HG02943 (cell line): ENCODE measurements at regions not wholly inside any gene's neighbourhood (a gene's known extent, or its start where the extent isn't known, plus 50 kb on each side); places are given as distances from the start of the nearest gene placed in this dataset.

Experiments
- ATAC-seq: cut with Tn5 transposase; IDR thresholded peaks from one replicate; pipeline ENCODE4 v1.9.1; 2021; ENCODE audit warnings: mild to moderate bottlenecking, low read depth, moderate library complexity; ENCODE audit not compliant: unreplicated experiment

DNA sequence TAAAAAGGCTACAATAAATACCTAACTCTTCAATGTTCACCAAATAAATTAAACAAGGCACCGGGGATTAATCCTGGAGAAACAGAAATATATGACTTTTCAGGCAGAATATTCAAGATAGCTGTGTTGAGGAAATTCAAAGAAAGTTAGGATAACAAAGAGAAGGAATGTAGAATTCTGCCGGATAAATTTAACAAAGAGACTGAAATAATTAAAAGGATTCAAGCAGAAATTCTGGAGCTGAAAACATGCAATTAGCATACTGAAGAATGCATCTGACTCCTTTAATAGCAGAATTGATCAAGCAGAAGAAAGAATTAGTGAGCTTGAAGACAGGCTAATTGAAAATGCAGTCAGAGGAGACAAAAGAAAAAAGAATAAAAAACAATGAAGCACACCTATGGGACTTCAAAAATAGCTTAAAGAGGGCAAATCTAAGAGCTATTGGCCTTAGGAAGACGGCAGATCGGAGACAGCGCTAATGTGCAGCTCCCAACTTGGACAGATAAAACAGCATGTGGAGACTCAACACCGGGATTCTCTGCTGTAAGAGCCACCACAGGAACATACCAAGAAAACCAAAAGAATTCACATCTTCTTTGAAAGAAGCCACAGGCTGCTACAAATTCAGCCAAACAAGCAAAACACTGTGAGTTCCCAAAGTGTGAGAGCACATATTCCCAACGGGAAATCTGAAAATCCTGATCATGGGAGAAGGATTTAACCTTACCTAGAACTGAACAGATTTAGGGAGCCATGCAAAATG is 1290.9 kb downstream of the PCDH18 start:
- no peak for ATAC-seq

DNA sequence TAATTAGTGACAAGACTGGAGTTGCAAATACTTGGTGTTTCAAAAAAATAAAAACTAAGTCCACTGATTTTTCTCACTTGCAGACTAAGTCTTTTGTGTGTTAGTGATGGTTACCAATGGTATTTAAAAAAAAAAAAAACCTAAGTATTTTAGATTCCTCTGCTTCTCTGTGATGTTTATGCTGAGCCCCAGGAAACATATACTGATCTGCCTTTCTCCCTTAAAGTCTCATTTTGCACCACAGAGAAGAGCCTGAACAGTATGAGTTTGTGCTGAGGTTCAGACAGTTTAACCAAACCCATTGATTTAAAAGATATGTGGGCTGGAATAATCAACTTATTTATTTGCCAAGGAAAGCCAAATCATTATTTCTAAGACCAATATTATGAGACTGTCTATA is 1305.0 kb downstream of the PCDH18 start:
- no peak for ATAC-seq

DNA sequence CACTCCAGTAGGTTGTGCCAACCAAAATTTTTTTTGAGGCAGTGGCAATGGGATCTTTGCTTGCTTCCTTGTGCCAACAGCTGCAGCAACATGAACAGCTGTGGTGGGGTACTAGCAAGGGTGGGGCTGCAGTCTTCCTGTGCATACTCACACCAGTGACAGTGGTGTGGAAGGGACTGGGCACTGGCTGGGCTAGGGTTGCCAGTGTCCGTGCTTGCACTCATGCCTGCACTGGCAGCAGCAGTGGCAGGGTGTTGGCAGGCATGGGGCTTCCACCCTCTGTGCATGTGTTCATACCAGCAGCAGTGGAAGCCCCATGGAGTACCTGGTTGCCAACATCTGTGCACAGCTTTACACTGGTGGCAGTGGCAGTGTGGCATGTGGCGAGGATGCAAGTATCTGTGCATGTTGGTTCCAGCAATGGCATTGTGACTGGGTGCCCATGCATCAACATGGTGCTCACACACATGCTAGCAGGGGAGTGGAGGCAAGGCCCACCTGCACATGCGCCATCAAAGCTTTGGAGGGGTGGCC is 1312.6 kb downstream of the PCDH18 start:
- ATAC-seq = no peak

DNA sequence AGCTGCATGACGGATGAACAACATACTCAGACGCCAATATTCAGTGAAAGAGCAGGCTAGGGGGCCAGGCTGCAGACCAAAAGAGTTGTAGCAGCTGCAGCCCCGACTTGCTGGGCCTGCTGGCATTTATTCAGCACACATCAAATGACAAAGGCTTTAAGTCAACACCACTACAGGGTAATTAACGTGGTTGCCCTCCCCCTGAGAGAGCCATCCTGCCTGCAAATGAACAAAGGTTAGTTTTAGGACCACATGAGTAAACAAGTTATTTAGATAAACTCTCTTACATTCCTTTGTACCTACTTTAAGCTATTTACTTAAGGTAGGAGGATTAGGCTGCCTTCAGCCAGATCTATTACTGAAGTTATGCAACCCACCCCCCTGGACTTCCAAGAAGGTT is 1329.1 kb downstream of the PCDH18 start:
- no peak for ATAC-seq

DNA sequence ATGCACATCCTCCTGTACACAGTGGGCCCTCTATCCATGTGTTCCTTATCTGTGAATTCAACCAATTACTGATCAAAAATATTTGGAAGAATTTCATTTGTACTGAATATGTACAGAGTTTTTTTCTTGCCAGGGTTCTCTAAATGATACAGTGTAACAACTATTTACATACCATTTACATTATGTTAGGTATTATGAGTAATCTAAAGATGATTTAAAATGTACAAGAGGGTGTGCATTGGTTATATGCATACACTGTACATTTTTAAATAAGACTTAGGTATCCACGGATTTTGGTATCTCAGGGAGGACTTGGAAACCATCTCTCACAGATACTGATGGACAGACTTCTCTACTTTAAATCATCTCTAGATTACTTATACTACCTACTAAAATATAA is 1333.9 kb downstream of the PCDH18 start:
- no peak for ATAC-seq

DNA sequence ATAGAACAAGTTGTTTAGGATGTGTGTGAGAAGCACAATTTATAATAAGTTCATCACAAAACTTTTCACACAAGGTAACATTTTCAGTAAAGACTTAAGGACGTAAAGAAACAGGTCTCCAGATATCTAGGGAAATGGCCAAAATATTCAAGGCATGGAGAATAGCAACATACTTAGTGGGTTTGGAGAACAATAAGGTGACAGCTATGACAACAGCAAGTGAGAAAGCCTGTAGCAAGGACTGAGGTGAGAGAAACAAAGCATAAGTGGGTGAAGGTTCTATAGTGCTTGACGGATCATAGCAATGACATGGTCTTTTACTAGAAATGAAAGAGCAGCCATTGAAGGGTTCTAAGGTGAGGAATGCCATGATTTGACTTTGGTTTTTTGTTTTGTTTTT is 1337.3 kb downstream of the PCDH18 start:
- ATAC-seq = no peak

DNA sequence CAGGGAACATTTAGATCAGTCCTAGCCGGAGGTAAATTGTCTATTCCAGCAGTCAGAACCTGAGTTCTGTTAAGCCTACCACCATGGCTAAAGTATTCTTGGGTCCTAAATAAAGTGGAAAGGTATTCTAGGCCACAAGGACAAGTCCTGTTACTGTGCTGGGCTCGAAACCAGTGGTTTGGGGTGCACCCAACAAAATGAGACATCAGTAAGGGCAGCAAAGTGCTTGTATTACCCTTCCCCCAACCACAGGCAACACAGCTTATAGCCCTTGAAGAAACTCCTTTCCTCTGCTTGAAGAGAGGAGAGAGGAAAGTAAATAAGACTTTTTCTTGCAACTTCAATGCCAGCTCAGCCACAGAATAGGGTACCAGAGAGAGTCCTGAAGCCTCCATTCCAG is 1345.6 kb downstream of the PCDH18 start:
- ATAC-seq = no peak

DNA sequence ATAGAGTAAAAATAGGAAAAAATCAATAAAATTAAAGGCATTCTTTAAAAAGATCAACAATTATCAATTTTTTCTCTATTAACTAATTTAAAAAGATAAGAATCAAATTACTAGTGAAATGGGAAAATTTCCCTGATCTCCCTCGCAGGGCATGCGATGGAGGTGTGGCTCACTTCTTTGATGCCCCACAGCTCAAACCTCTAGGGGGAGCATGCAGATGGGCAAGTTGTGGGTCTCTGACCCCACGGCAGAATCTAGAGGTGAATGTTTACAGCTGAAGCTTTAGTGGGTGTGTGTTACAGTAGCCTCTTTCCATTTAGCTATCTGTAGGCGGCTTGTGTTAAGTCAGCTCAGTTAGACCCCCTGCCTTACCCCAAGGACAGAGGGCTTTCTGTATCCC is 1348.8 kb downstream of the PCDH18 start:
- no peak for ATAC-seq

DNA sequence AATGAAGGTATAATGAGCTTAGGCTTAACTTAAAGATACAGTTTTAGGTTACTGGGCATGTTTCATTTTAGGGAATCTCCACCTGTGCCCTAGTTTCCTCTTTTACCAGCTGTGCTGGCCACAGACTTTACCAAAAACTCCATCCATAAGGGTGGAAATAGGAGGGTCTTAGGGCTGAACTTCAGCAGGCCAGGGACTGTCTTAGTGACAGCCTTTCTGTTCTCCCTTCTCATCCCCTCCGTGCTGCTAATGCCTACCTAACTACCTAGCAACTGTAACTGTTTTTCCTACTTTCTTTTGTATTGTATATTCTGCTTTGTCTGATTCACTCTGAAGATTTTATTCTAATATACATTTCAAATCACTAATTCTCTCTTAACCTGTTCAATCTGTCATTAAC is 1375.3 kb downstream of the PCDH18 start:
- ATAC-seq = no peak

DNA sequence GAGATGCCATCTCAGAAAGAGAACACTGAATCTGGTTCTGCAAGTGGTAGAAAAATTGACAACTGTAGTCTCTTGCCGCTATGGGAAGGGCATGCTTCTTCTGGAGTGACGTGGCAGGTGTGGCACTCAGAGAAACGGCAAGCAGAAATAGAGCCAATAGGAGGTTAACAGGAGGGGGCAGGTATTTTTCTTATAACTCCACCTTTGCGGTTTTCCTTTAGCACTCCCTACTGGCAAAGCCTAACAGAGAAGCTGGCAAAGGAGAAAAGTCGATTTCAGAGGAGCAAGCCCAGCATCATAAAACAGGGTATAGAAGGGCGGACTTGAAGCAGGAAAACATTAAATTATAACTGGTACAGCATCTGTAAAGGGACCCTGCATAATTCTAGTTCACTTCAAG is 1382.2 kb downstream of the PCDH18 start:
- ATAC-seq = no peak

DNA sequence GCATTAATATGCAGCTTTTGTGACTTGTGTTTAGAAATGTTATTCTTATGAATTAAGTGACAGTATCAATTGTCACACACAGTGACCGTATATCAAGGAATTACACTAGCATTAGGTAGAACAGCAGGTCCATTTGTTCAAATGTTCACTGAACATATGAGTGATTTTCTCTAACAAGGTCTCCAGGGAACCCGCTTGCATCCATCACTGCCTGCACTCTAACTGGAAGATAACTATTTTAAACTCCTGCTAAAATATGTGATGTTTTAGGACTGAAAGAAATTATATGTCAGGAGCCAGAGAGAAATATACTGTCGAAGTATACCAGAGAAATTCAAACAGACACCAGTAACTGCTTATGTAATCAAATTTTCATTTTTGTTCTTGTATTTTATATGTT is 1395.7 kb downstream of the PCDH18 start:
- ATAC-seq = no peak

DNA sequence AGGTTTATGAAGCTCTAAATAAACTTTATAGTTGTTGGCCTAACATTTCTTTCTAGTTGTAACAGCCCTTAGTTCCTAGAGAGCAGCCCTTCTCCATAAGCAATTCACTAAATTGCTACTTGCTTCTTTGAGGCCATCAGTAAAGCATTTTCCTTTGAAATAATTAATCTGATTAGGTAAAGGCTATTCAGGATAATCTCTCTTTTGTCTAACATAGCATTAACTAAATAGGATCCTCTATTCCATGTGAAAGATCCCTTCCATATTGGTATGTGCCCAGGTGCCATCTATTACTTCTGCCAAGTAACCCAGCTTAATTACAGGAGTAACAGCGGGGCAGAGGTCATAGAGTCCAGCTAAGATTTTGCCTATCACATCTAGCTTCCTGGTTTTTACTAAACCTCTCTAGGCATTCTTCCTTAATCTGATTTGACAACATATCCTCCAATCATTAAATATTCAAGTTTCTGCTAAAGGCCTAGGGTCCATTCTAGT is 1408.0 kb downstream of the PCDH18 start:
- ATAC-seq = no peak

DNA sequence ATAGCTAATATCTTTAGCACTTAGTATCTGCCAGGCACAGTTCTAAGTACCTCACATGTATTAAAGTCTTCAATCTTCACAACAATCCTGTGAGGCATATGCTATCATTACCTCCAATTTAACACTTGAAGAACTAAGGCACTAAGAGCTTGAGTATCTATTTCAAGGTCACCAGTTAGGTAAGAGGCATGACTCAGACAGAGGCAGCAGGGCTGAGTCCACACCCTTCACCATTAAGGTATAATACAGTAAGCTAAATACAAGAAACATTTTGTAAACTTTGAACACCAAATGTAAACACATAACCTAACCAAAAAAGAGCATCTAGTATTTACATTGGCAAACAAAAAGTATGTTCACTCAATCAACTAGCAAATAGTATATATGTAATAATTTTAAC is 1410.9 kb downstream of the PCDH18 start:
- no peak for ATAC-seq

DNA sequence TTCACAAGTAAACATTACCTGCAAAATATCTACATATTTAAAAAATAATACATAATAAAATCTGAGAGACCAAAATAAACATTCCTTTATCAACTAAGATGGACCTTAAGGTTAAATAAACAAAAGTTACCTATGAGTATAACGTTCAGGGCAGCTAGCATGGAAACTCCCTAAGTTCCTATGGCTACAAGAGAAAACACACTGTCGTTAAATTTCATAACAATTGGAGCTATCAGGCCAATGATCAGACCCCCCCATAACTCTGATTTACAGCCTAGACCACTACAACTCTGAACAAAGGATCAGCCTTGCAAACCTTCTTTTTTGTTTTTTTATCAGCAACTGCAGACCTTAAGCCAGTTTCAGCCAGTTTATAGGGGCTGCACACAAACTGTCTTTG is 1418.4 kb downstream of the PCDH18 start:
- ATAC-seq = no peak

DNA sequence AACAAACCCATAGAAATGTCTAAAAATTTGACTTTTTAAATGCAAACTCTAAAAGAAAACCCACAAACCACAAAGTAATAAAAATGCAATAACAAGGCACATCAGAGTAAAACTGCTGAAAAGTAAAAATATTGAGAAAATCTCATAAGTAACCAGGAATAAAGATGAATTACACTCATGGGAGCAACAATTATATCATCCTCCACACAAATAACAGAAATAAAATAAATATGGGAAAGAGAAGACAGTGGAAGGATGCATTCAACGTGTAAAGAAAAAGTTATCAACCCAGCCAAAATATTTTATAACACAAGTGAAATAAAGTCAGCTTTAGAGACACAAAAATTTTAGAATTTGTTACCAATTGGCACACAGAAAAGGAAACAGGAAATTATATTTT is 1420.2 kb downstream of the PCDH18 start:
- no peak for ATAC-seq

DNA sequence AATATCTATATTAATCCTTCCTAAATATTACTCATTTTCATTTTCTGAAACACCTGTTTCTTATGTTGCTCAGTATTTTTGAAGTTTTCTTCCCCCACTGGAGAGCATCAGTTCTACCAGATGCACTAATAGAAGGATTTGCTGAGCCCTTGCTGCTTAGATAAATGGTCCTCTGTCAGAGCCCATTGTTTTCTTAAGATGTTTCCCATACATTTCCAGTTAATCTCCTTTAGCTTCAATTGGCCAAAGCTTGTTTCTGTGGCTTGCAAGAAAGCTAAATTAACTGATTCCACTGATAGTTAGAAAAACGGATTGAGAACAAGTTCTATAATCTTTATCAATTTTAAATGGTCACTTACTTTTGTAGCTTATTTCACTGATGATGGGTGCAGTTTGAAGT is 1425.5 kb downstream of the PCDH18 start:
- no peak for ATAC-seq

DNA sequence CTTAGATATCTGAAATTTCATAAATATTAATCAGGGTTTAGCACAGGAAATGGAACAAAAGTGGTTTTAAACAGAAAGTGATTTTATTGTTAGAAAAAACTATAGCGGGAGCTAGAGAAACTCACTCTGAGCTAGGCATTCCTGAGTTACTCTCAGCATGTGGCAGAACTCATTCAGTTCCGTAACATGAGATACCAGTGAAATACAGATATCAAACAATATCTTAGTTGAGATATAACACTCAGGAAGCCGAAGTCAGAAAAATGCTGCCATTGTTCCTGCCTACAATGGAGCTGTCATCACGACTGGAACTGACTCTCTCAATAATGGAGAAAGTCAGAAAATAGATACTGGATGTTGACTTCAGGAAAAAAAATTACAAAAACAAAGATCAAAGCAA is 1428.7 kb downstream of the PCDH18 start:
- ATAC-seq = no peak

DNA sequence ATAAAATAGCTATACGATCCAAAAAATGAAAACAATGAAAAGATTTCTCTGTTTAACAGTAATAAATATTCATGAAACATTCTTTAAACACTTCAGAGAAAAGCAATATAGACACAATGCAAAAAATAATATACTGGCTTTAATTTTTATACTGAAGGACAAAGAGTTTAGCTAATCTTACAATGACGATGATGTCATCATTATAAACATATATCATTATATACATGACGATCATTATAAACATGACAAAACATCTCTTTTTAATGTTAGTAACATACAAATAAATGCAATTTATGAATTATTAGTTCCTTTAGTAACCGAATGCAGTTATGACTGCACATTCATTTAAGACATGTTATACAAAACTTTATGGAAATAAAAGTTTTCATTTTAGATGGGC is 1434.6 kb downstream of the PCDH18 start:
- no peak for ATAC-seq

DNA sequence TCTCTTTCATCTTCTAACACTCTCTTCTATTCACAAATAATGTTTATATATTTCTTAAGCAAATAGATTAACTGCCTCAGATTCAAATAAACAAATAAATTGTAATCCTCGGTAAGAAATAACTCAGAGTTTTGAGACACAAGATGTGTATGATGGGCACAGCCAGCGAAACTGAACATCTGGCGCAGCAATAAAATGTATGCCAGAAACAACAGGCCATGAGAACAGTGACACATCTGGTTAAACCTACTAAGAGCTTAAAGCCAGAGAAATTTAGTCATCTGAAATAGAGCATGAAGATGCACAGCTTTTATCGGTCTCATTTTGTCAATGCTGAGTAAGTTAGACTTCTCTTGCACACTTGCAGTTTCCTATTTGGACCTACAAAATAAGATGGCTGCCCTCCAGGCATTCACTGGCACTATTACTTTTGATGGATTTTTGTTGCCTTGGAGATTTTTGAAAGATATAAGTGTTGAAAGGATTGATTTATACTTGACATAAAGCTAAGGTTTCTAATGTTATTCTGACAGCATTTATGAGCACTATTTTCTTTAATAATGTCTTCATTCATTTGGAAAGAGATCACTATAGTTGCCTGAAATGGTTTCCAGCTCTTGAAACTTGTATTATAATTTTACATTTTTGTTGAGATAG is 1444.0 kb downstream of the PCDH18 start:
- ATAC-seq = no peak

DNA sequence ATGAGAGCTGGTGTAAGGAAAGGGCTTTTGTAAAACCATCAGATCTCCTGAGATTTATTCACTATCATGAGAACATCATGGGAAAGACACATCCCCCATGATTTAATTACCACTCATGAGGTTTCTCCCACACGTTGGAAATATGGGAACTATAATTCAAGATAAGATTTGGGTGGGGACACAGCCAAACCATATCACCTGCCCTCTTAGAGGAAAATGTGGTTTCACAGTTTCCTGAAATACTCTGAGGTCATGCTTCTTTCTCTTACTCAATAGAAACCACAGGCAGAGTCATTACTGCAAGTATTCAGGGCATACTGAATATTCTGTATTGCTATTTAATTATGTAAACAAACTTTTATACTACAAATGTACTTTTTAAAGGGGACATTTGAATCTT is 1453.3 kb downstream of the PCDH18 start:
- ATAC-seq = no peak

DNA sequence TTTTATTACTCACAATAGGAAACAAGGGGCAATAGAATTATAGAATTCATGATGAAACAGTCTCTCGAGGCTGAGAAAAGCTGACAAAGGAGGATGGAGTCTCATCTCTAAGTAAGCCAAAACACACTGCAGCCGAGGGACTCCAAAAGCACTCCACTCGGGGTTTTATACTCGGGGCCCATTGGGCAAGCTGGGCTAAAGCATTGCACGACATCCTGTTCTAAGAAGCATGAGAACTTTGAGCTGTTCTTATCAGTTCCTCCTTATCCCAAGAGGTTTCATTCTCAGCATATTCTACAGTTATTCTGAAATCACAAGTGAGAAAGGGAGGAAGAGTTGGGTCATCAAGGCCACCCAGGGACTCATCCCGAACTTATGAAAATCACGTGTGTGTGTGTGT is 1475.5 kb downstream of the PCDH18 start:
- no peak for ATAC-seq

DNA sequence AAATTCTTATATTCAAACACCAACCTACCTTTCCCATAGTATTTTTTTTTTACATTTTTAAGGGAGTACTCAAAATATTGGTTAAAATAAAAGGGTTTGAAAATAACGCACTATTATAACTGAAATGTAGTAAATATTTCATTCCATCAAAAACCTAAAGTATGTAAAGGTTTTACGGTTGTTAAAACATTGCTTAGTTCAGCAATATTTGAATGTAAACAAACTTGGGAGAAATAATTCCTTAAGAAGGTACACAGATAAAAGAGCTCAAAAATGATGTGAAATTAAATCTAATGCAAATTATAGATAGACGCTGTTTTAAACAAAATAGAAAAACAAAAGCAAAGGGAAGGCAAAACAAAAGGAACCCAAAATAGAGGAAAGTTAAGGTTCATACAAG is 1476.9 kb downstream of the PCDH18 start:
- ATAC-seq = no peak
